ENCODE measurements at regions not wholly inside any gene's neighbourhood (a gene's known extent, or its start where the extent isn't known, plus 50 kb on each side); places are given as distances from the start of the nearest gene placed in this dataset.

DNA sequence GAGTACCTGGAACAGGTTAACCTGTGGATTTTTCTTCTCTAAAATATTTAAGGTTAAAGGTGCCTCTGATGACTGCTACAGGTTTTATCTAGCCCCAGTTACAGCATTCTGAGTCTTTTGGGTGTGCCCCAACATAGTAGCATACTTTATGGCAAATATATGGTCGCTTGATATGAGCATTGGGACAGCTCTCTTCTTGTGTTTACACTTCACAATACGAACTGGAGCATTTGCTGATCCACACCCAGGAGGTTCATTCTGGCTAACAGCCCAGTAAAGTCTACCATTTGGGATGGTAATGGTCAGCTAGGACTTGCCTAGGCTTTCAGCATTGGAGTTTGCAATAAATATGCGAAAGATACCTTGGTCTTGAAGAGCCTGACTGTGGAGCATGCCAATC is 101.3 kb downstream of the DISP1 start:
- no peaks in the 10 kb centered on the region for H3K36me3 Mint-ChIP-seq (ENCODE audit: insufficient read depth, unreplicated experiment)
- H3K4me1 Mint-ChIP-seq (ENCODE audit: low read depth, unreplicated experiment), result peaks cover 24% of the 10 kb centered on the region
- POLR2A ChIA-PET, result no interaction called here
- intact Hi-C loops (cut with micrococcal nuclease; ENCODE audit: unreplicated experiment), result no loop called here
- no peaks in the 10 kb centered on the region for H3K27me3 Mint-ChIP-seq (ENCODE audit: insufficient read depth, unreplicated experiment)
- no peak overlapping the region for H3K4me3 Mint-ChIP-seq (ENCODE audit: unreplicated experiment)
- H3K27ac Mint-ChIP-seq (ENCODE audit: unreplicated experiment), result no peak overlapping the region
- H3K4me3 ChIP-seq (ENCODE audit: low read depth, low read length), result no peak overlapping the region
- peaks cover 10% of the 10 kb centered on the region for H3K4me1 ChIP-seq
- CTCF ChIA-PET, result no interaction called here
- no peaks in the 10 kb centered on the region for H3K27me3 ChIP-seq (replicated peaks; ENCODE audit: control insufficient read depth, insufficient read depth, low read length)
- H3K9me3 ChIP-seq, result 0 out of 2 replicates have a peak, but pooled peaks cover 4% of the 10 kb centered on the region
- no peak for DNase-seq
- H3K36me3 ChIP-seq (ENCODE audit: control insufficient read depth, insufficient read depth, low read length), result no peaks in the 10 kb centered on the region
- BruUV-seq (replicated peaks), result no TSS peak
- TF ChIP-seq, protein P1, sequence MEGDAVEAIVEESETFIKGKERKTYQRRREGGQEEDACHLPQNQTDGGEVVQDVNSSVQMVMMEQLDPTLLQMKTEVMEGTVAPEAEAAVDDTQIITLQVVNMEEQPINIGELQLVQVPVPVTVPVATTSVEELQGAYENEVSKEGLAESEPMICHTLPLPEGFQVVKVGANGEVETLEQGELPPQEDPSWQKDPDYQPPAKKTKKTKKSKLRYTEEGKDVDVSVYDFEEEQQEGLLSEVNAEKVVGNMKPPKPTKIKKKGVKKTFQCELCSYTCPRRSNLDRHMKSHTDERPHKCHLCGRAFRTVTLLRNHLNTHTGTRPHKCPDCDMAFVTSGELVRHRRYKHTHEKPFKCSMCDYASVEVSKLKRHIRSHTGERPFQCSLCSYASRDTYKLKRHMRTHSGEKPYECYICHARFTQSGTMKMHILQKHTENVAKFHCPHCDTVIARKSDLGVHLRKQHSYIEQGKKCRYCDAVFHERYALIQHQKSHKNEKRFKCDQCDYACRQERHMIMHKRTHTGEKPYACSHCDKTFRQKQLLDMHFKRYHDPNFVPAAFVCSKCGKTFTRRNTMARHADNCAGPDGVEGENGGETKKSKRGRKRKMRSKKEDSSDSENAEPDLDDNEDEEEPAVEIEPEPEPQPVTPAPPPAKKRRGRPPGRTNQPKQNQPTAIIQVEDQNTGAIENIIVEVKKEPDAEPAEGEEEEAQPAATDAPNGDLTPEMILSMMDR (IDR thresholded peaks at IDR 0.05; ENCODE audit: insufficient read depth in 1 of 2, low read depth in 1 of 2, low read length in 1 of 2, severe bottlenecking in 1 of 2, unreplicated experiment in 1 of 2), result no peak
- H3K9me3 Mint-ChIP-seq (ENCODE audit: unreplicated experiment), result peaks cover 11% of the 10 kb centered on the region

DNA sequence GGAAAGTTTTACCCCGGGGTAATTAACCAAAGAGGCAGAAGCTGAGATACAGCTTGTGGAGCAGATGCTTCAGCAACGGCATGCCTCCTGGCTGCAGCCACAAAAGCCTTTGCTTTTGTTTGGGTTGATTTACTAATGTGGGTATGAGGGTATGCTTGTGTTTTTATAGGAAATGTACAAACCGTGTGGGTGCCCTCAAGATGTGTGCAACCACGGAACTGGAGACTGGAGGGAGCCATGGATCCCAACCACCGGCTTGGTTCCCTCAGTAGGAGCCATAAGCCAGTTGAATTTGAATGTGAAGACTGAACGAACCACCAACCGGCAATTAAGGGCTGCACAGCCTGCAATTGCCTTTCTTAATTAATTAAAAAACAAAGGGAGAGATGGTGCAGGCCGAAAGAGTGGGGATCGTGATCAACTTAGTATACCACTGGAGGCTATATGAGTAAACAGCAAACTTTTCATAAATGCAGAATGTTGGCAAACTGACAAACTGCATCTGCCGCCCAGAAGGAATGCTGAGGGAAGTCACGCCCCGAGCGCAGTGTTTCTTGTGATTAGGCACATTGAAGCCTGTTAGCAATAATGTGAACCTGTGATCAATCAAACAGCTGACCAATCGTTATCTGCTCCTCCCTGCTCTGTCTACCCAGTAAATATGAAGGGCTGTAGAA is 104.1 kb downstream of the DISP1 start:
- BruUV-seq (replicated peaks), result no TSS peak
- no peaks in the 10 kb centered on the region for H3K36me3 ChIP-seq (ENCODE audit: control insufficient read depth, insufficient read depth, low read length)
- no peak overlapping the region for H3K27ac Mint-ChIP-seq (ENCODE audit: unreplicated experiment)
- peaks cover 10% of the 10 kb centered on the region for H3K4me1 ChIP-seq
- 0 out of 2 replicates have a peak, but pooled peaks cover 4% of the 10 kb centered on the region for H3K9me3 ChIP-seq
- H3K9me3 Mint-ChIP-seq (ENCODE audit: unreplicated experiment), result peaks cover 11% of the 10 kb centered on the region
- no peak overlapping the region for H3K4me3 Mint-ChIP-seq (ENCODE audit: unreplicated experiment)
- TF ChIP-seq, protein P1 (IDR thresholded peaks at IDR 0.05; ENCODE audit: insufficient read depth in 1 of 2, low read depth in 1 of 2, low read length in 1 of 2, severe bottlenecking in 1 of 2, unreplicated experiment in 1 of 2), result no peak
- peaks cover 11% of the 10 kb centered on the region for H3K4me1 Mint-ChIP-seq (ENCODE audit: low read depth, unreplicated experiment)
- no peaks in the 10 kb centered on the region for H3K27me3 Mint-ChIP-seq (ENCODE audit: insufficient read depth, unreplicated experiment)
- no peaks in the 10 kb centered on the region for H3K27me3 ChIP-seq (replicated peaks; ENCODE audit: control insufficient read depth, insufficient read depth, low read length)
- ChIA-PET CTCF (no interaction called here), POLR2A (no interaction called here)
- intact Hi-C loops (cut with micrococcal nuclease; ENCODE audit: unreplicated experiment), result no loop called here
- DNase-seq, result no peak
- no peaks in the 10 kb centered on the region for H3K36me3 Mint-ChIP-seq (ENCODE audit: insufficient read depth, unreplicated experiment)
- H3K4me3 ChIP-seq (ENCODE audit: low read depth, low read length), result no peak overlapping the region

DNA sequence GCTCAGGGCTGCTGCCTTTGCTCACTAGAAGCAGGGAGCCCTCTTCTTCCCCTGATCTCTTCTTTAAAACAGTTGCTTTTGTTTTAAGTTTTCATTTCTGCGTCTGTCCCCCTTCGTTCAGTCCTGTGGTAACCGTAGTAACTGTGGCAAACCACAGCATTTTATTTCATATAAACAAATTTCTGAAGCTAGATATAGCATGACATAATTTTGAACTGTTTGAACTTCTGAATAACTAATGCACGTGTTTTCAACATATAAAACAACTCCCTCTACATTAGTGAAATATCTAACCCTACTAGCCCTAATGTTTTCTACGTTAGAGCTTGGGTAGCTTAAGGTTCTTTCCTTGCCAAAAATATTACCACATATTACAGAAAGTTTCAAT is 104.6 kb downstream of the DISP1 start:
- Mint-ChIP-seq H3K9me3 (ENCODE audit: unreplicated experiment) (peaks cover 11% of the 10 kb centered on the region), H3K27ac (ENCODE audit: unreplicated experiment) (no peak overlapping the region), H3K27me3 (ENCODE audit: insufficient read depth, unreplicated experiment) (no peaks in the 10 kb centered on the region), H3K4me1 (ENCODE audit: low read depth, unreplicated experiment) (peaks cover 11% of the 10 kb centered on the region), H3K36me3 (ENCODE audit: insufficient read depth, unreplicated experiment) (no peaks in the 10 kb centered on the region), H3K4me3 (ENCODE audit: unreplicated experiment) (no peak overlapping the region)
- BruUV-seq (replicated peaks), result no TSS peak
- H3K36me3 ChIP-seq (ENCODE audit: control insufficient read depth, insufficient read depth, low read length), result no peaks in the 10 kb centered on the region
- CTCF ChIA-PET, result no interaction called here
- DNase-seq, result no peak
- H3K4me1 ChIP-seq, result peaks cover 10% of the 10 kb centered on the region
- H3K27me3 ChIP-seq (replicated peaks; ENCODE audit: control insufficient read depth, insufficient read depth, low read length), result no peaks in the 10 kb centered on the region
- POLR2A ChIA-PET, result no interaction called here
- TF ChIP-seq, protein P1 (IDR thresholded peaks at IDR 0.05; ENCODE audit: insufficient read depth in 1 of 2, low read depth in 1 of 2, low read length in 1 of 2, severe bottlenecking in 1 of 2, unreplicated experiment in 1 of 2), result no peak
- H3K4me3 ChIP-seq (ENCODE audit: low read depth, low read length), result no peak overlapping the region
- intact Hi-C loops (cut with micrococcal nuclease; ENCODE audit: unreplicated experiment), result no loop called here
- H3K9me3 ChIP-seq, result 0 out of 2 replicates have a peak, but pooled peaks cover 4% of the 10 kb centered on the region

Data from Caco-2 (cell line).